Activated naive CD8-positive, alpha-beta T cell (primary cell): ENCODE measurements at regions not wholly inside any gene's neighbourhood (a gene's known extent, or its start where the extent isn't known, plus 50 kb on each side); places are given as distances from the start of the nearest gene placed in this dataset.

Experiments used
- H3K27ac Mint-ChIP-seq: one replicate; pipeline ENCODE4 v1.8.0; 2021; ENCODE audit warnings: mixed read lengths
- H3K27me3 Mint-ChIP-seq: one replicate; pipeline ENCODE4 v1.8.0; 2021; ENCODE audit warnings: mixed read lengths
- H3K36me3 Mint-ChIP-seq: one replicate; pipeline ENCODE4 v1.8.0; 2021; ENCODE audit warnings: mixed read lengths
- H3K4me1 Mint-ChIP-seq: one replicate; pipeline ENCODE4 v1.8.0; 2021; ENCODE audit warnings: low read depth, mixed read lengths
- H3K4me3 Mint-ChIP-seq: one replicate; pipeline ENCODE4 v1.8.0; 2021; ENCODE audit warnings: mild to moderate bottlenecking, mixed read lengths
- H3K9me3 Mint-ChIP-seq: one replicate; pipeline ENCODE4 v1.8.0; 2021; ENCODE audit warnings: low read depth, mixed read lengths

GRCh38 chr9:103881419-103881818, 212.7 kb upstream of the SMC2 start:
- H3K4me3 Mint-ChIP-seq = no peak overlapping the region
- H3K27ac Mint-ChIP-seq = no peak overlapping the region
- H3K36me3 Mint-ChIP-seq = no peaks in the 10 kb centered on the region
- no peaks in the 10 kb centered on the region for H3K4me1 Mint-ChIP-seq
- H3K9me3 Mint-ChIP-seq = no peaks in the 10 kb centered on the region
- no peaks in the 10 kb centered on the region for H3K27me3 Mint-ChIP-seq

- no peak overlapping the region for H3K4me3 Mint-ChIP-seq
- H3K9me3 Mint-ChIP-seq = no peaks in the 10 kb centered on the region
Observed at GRCh38 chr9:103889989-103890388, 204.1 kb upstream of the SMC2 start.

GRCh38 chr9:103894184-103894583, 199.9 kb upstream of the SMC2 start:
- H3K9me3 Mint-ChIP-seq = no peaks in the 10 kb centered on the region
- H3K4me3 Mint-ChIP-seq = no peak overlapping the region
- no peaks in the 10 kb centered on the region for H3K4me1 Mint-ChIP-seq
- H3K36me3 Mint-ChIP-seq = no peaks in the 10 kb centered on the region
- H3K27me3 Mint-ChIP-seq = peaks cover 4% of the 10 kb centered on the region
- no peak overlapping the region for H3K27ac Mint-ChIP-seq

More at GRCh38 chr9:103889989-103890388, 204.1 kb upstream of the SMC2 start:
- Mint-ChIP-seq H3K27ac (no peak overlapping the region), H3K4me1 (no peaks in the 10 kb centered on the region), H3K36me3 (no peaks in the 10 kb centered on the region), H3K27me3 (peaks cover 4% of the 10 kb centered on the region)

GRCh38 chr9:103898550-103898949, 195.6 kb upstream of the SMC2 start:
- Mint-ChIP-seq H3K27ac (no peak overlapping the region), H3K36me3 (no peaks in the 10 kb centered on the region), H3K4me1 (no peaks in the 10 kb centered on the region), H3K9me3 (no peaks in the 10 kb centered on the region), H3K27me3 (peaks cover 2% of the 10 kb centered on the region), H3K4me3 (no peak overlapping the region)

- no peak overlapping the region for H3K4me3 Mint-ChIP-seq
- peaks cover 2% of the 10 kb centered on the region for H3K27me3 Mint-ChIP-seq
- H3K27ac Mint-ChIP-seq = no peak overlapping the region
- no peaks in the 10 kb centered on the region for H3K4me1 Mint-ChIP-seq
- H3K9me3 Mint-ChIP-seq = no peaks in the 10 kb centered on the region
- H3K36me3 Mint-ChIP-seq = no peaks in the 10 kb centered on the region
Observed at GRCh38 chr9:103899866-103900265, 194.2 kb upstream of the SMC2 start.

- no peak overlapping the region for H3K27ac Mint-ChIP-seq
Observed at GRCh38 chr9:103900466-103900865, 193.6 kb upstream of the SMC2 start.

GRCh38 chr9:103902263-103902662, 191.8 kb upstream of the SMC2 start:
- Mint-ChIP-seq H3K4me3 (no peak overlapping the region), H3K27me3 (peaks cover 2% of the 10 kb centered on the region), H3K27ac (no peak overlapping the region), H3K36me3 (no peaks in the 10 kb centered on the region), H3K9me3 (no peaks in the 10 kb centered on the region), H3K4me1 (no peaks in the 10 kb centered on the region)

More at GRCh38 chr9:103900466-103900865, 193.6 kb upstream of the SMC2 start:
- no peaks in the 10 kb centered on the region for H3K4me1 Mint-ChIP-seq
- no peaks in the 10 kb centered on the region for H3K9me3 Mint-ChIP-seq
- no peak overlapping the region for H3K4me3 Mint-ChIP-seq
- H3K27me3 Mint-ChIP-seq = peaks cover 2% of the 10 kb centered on the region
- no peaks in the 10 kb centered on the region for H3K36me3 Mint-ChIP-seq

- Mint-ChIP-seq H3K27ac (no peak overlapping the region), H3K4me3 (no peak overlapping the region), H3K36me3 (no peaks in the 10 kb centered on the region), H3K9me3 (no peaks in the 10 kb centered on the region), H3K4me1 (no peaks in the 10 kb centered on the region), H3K27me3 (peaks cover 3% of the 10 kb centered on the region)
Observed at GRCh38 chr9:103904242-103904641, 189.9 kb upstream of the SMC2 start.

GRCh38 chr9:103913899-103914298, 180.2 kb upstream of the SMC2 start:
- Mint-ChIP-seq H3K4me3 (no peak overlapping the region), H3K27me3 (peaks cover 6% of the 10 kb centered on the region), H3K4me1 (no peaks in the 10 kb centered on the region), H3K36me3 (no peaks in the 10 kb centered on the region), H3K9me3 (no peaks in the 10 kb centered on the region), H3K27ac (no peak overlapping the region)

GRCh38 chr9:103919605-103920209, 174.4 kb upstream of the SMC2 start:
- H3K4me1 Mint-ChIP-seq = no peaks in the 10 kb centered on the region
- H3K4me3 Mint-ChIP-seq = no peak overlapping the region
- no peak overlapping the region for H3K27ac Mint-ChIP-seq
- H3K9me3 Mint-ChIP-seq = no peaks in the 10 kb centered on the region
- H3K27me3 Mint-ChIP-seq = peaks cover 2% of the 10 kb centered on the region
- no peaks in the 10 kb centered on the region for H3K36me3 Mint-ChIP-seq

- Mint-ChIP-seq H3K27me3 (peaks cover 2% of the 10 kb centered on the region), H3K9me3 (no peaks in the 10 kb centered on the region), H3K27ac (no peak overlapping the region), H3K36me3 (no peaks in the 10 kb centered on the region), H3K4me3 (no peak overlapping the region), H3K4me1 (no peaks in the 10 kb centered on the region)
Observed at GRCh38 chr9:103928442-103928841, 165.7 kb upstream of the SMC2 start.

- Mint-ChIP-seq H3K4me1 (no peaks in the 10 kb centered on the region), H3K4me3 (no peak overlapping the region), H3K9me3 (no peaks in the 10 kb centered on the region), H3K36me3 (no peaks in the 10 kb centered on the region), H3K27me3 (peaks cover 1% of the 10 kb centered on the region), H3K27ac (no peak overlapping the region)
Observed at GRCh38 chr9:103941104-103941503, 153.0 kb upstream of the SMC2 start.

GRCh38 chr9:103942200-103942599, 151.9 kb upstream of the SMC2 start:
- Mint-ChIP-seq H3K9me3 (no peaks in the 10 kb centered on the region), H3K4me3 (no peak overlapping the region), H3K27me3 (peaks cover 1% of the 10 kb centered on the region), H3K27ac (no peak overlapping the region), H3K4me1 (no peaks in the 10 kb centered on the region), H3K36me3 (no peaks in the 10 kb centered on the region)

GRCh38 chr9:103942651-103943050, 151.5 kb upstream of the SMC2 start:
- Mint-ChIP-seq H3K27ac (no peak overlapping the region), H3K27me3 (peaks cover 1% of the 10 kb centered on the region), H3K36me3 (no peaks in the 10 kb centered on the region), H3K4me3 (no peak overlapping the region), H3K9me3 (no peaks in the 10 kb centered on the region), H3K4me1 (no peaks in the 10 kb centered on the region)

GRCh38 chr9:103949096-103949495, 145.0 kb upstream of the SMC2 start:
- no peak overlapping the region for H3K4me3 Mint-ChIP-seq
- H3K4me1 Mint-ChIP-seq = no peaks in the 10 kb centered on the region
- no peaks in the 10 kb centered on the region for H3K36me3 Mint-ChIP-seq
- no peaks in the 10 kb centered on the region for H3K9me3 Mint-ChIP-seq
- peaks cover 7% of the 10 kb centered on the region for H3K27me3 Mint-ChIP-seq
- no peak overlapping the region for H3K27ac Mint-ChIP-seq

GRCh38 chr9:103977163-103977562, 116.9 kb upstream of the SMC2 start:
- Mint-ChIP-seq H3K4me3 (no peak overlapping the region), H3K4me1 (no peaks in the 10 kb centered on the region), H3K27me3 (peaks cover 1% of the 10 kb centered on the region)

More at GRCh38 chr9:103977163-103977562, 116.9 kb upstream of the SMC2 start:
- Mint-ChIP-seq H3K27ac (no peak overlapping the region), H3K9me3 (no peaks in the 10 kb centered on the region), H3K36me3 (no peaks in the 10 kb centered on the region)
